GM23338 (cell line): ENCODE measurements at regions not wholly inside any gene's neighbourhood (a gene's known extent, or its start where the extent isn't known, plus 50 kb on each side); places are given as distances from the start of the nearest gene placed in this dataset.

Experiments used
- ATAC-seq: fragments of 200-7000 bp; cut with Tn5 transposase; 3 replicates; pipeline ENCODE4 v1.9.1; 2020
- DNase-seq: peaks from one replicate; pipeline ENCODE4 v3.0.0-alpha.2; 2015; ENCODE audit warnings: low spot score
- H2AFZ ChIP-seq: fragments of 200-600 bp; sonication (generic); 2 replicates; pipeline ENCODE4 v1.8.0; 2016; ENCODE audit warnings: antibody characterized with exemption, mild to moderate bottlenecking, moderate library complexity
- H3F3A ChIP-seq: fragments of 200-600 bp; sonication (generic); replicated peaks from 2 replicates; pipeline ENCODE4 v1.8.0; 2017; ENCODE audit warnings: antibody characterized with exemption, mixed run types, low read depth
- H3K27ac ChIP-seq: fragments of 200-600 bp; sonication (generic); 2 replicates; pipeline ENCODE4 v1.6.1; 2016; ENCODE audit warnings: low read depth
- H3K27me3 ChIP-seq: fragments of 200-600 bp; sonication (generic); 2 replicates; pipeline ENCODE4 v1.8.0; 2016; ENCODE audit warnings: mild to moderate bottlenecking, mixed run types, moderate library complexity; ENCODE audit not compliant: insufficient read depth
- H3K36me3 ChIP-seq: fragments of 200-600 bp; sonication (generic); 2 replicates; pipeline ENCODE4 v1.8.0; 2016; ENCODE audit warnings: mild to moderate bottlenecking; ENCODE audit not compliant: insufficient read depth
- H3K4me1 ChIP-seq: fragments of 200-600 bp; sonication (generic); 2 replicates; pipeline ENCODE4 v1.8.0; 2016; ENCODE audit warnings: mild to moderate bottlenecking, moderate library complexity; ENCODE audit not compliant: insufficient read depth
- H3K4me2 ChIP-seq: fragments of 200-600 bp; sonication (generic); 2 replicates; pipeline ENCODE4 v1.7.1; 2017; ENCODE audit warnings: mixed run types
- H3K4me3 ChIP-seq: fragments of 200-600 bp; sonication (generic); 2 replicates; pipeline ENCODE4 v1.6.1; 2016; ENCODE audit warnings: mixed run types
- H3K79me2 ChIP-seq: fragments of 200-600 bp; sonication (generic); replicated peaks from 2 replicates; pipeline ENCODE4 v1.8.0; 2017; ENCODE audit warnings: mild to moderate bottlenecking; ENCODE audit not compliant: insufficient read depth
- H3K9me2 ChIP-seq: fragments of 200-600 bp; sonication (generic); 2 replicates; pipeline ENCODE4 v1.8.0; 2017; ENCODE audit not compliant: insufficient read depth
- H4K20me1 ChIP-seq: fragments of 200-600 bp; sonication (generic); replicated peaks from 2 replicates; pipeline ENCODE4 v1.8.0; 2017; ENCODE audit warnings: mild to moderate bottlenecking; ENCODE audit not compliant: insufficient read depth
- H3K27ac Mint-ChIP-seq: 2 replicates; pipeline ENCODE4 v1.8.0; 2020; ENCODE audit warnings: inconsistent platforms, mild to moderate bottlenecking, moderate library complexity, mixed read lengths
- H3K27me3 Mint-ChIP-seq: 3 replicates; pipeline ENCODE4 v1.8.0; 2022; ENCODE audit warnings: low read depth, mild to moderate bottlenecking, moderate library complexity, mixed read lengths, inconsistent platforms; ENCODE audit not compliant: insufficient read depth, poor library complexity
- H3K36me3 Mint-ChIP-seq: 3 replicates; pipeline ENCODE4 v1.8.0; 2021; ENCODE audit warnings: low read depth, mild to moderate bottlenecking, inconsistent platforms, moderate library complexity, mixed read lengths
- H3K4me1 Mint-ChIP-seq: 3 replicates; pipeline ENCODE4 v1.8.0; 2020; ENCODE audit warnings: mild to moderate bottlenecking, inconsistent platforms, mixed read lengths
- H3K4me3 Mint-ChIP-seq: 3 replicates; pipeline ENCODE4 v1.8.0; 2021; ENCODE audit warnings: moderate library complexity, mild to moderate bottlenecking, inconsistent platforms, mixed read lengths
- H3K9me3 Mint-ChIP-seq: 3 replicates; pipeline ENCODE4 v1.8.0; 2020; ENCODE audit warnings: moderate library complexity, mild to moderate bottlenecking, inconsistent platforms, mixed read lengths
- CREB1 ChIP-seq: fragments of 250-450 bp; sonication (Bioruptor Pico); IDR thresholded peaks from 2 replicates; pipeline ENCODE4 v1.5.0; 2020; ENCODE audit warnings: low read depth, mild to moderate bottlenecking, moderate library complexity
- EZH2 ChIP-seq: fragments of 200-600 bp; sonication (generic); IDR thresholded peaks from one replicate; pipeline ENCODE4 v1.8.0; 2017; ENCODE audit warnings: antibody characterized with exemption, mild to moderate bottlenecking, low read depth; ENCODE audit not compliant: unreplicated experiment
- EZH2phosphoT487 ChIP-seq: fragments of 200-600 bp; sonication (generic); IDR thresholded peaks from one replicate; pipeline ENCODE4 v1.8.1; 2018; ENCODE audit warnings: antibody characterized with exemption; ENCODE audit not compliant: unreplicated experiment
- JUNB ChIP-seq: IDR thresholded peaks from one replicate; pipeline ENCODE4 v1.6.1; 2016; ENCODE audit warnings: antibody characterized with exemption; ENCODE audit not compliant: unreplicated experiment
- NANOG ChIP-seq: IDR thresholded peaks from 2 replicates; pipeline ENCODE4 v1.6.1; 2016; ENCODE audit warnings: antibody characterized with exemption, borderline replicate concordance
- POLR2AphosphoS5 ChIP-seq: IDR thresholded peaks from 2 replicates; pipeline ENCODE4 v1.6.1; 2016; ENCODE audit warnings: antibody characterized with exemption, low read depth
- STAT1 ChIP-seq: IDR thresholded peaks from one replicate; pipeline ENCODE4 v1.6.1; 2016; ENCODE audit warnings: antibody characterized with exemption; ENCODE audit not compliant: unreplicated experiment
- ZNF114 ChIP-seq: fragments of 250-450 bp; sonication (Bioruptor Pico); IDR thresholded peaks from 2 replicates; pipeline ENCODE4 v1.5.0; 2020; ENCODE audit warnings: mild to moderate bottlenecking, moderate library complexity
- ZNF331 ChIP-seq: fragments of 250-450 bp; sonication (Bioruptor Pico); IDR thresholded peaks from 2 replicates; pipeline ENCODE4 v1.5.0; 2020; ENCODE audit warnings: low read depth, mild to moderate bottlenecking, moderate library complexity
- TF ChIP-seq, protein P1 (sequence below): fragments of 250-450 bp; sonication (Bioruptor Pico); IDR thresholded peaks from 2 replicates; pipeline ENCODE4 v1.5.0; 2020; ENCODE audit warnings: mild to moderate bottlenecking, moderate library complexity
- TF ChIP-seq, protein P2 (sequence below): IDR thresholded peaks from 2 replicates; pipeline ENCODE4 v1.6.1; 2016; ENCODE audit warnings: antibody characterized with exemption
- TF ChIP-seq, protein P3 (sequence below): IDR thresholded peaks from one replicate; pipeline ENCODE4 v1.6.1; 2018; ENCODE audit warnings: antibody characterized with exemption; ENCODE audit not compliant: unreplicated experiment
- TF ChIP-seq, protein P4 (sequence below), 2 experiments: fragments of 200-600 bp in 1 of 2; sonication (generic) in 1 of 2; conservative IDR thresholded peaks; 2 replicates each; pipeline versions ENCODE4 v1.5.1 to v1.6.1; 2016 to 2017; ENCODE audit warnings: antibody characterized with exemption in 2 of 2, low read depth in 2 of 2, mild to moderate bottlenecking in 2 of 2, moderate library complexity in 1 of 2

DNA sequence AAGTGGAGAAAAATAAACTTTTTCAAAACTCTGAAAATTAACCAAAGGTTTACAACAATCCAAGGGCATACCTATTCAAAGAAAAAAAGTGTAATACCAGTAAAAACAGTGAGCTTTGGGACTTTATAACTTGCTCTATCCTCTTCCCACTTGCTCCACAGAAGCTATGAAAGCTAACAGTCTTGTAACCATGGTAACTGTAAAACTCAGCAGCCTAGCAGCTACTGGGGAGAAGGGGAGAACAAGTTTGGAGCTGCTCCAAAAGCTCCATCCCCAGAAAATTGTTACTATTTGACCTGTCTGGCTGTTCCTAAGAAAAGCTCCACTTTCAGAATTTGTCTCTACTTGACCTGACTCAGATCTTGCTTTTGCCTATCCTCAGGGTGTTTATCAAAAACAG lies 191.5 kb downstream of the OTUD1 start:
- no peaks in the 10 kb centered on the region for H3K27me3 ChIP-seq
- no peak overlapping the region for H3K4me2 ChIP-seq
- Mint-ChIP-seq H3K27ac (no peak overlapping the region), H3K4me1 (peaks cover 9% of the 10 kb centered on the region; the same call in 2 of the 3 replicates), H3K9me3 (no peaks in the 10 kb centered on the region), H3K4me3 (no peak overlapping the region), H3K36me3 (peaks cover 4% of the 10 kb centered on the region; the same call in 1 of the 3 replicates), H3K27me3 (peaks cover 2% of the 10 kb centered on the region)
- no peaks in the 10 kb centered on the region for H3K9me2 ChIP-seq
- ATAC-seq, result peak; percentile 48
- no peaks in the 10 kb centered on the region for H3K36me3 ChIP-seq
- no peak overlapping the region for H2AFZ ChIP-seq
- TF ChIP-seq ZNF114 (CRISPR knock-in tag) (no peak), POLR2AphosphoS5 (no peak), STAT1 (no peak), EZH2phosphoT487 (no peak), CREB1 (CRISPR knock-in tag) (no peak), EZH2 (no peak), NANOG (no peak), ZNF331 (CRISPR knock-in tag) (no peak), JUNB (no peak)
- TF ChIP-seq, protein P1, sequence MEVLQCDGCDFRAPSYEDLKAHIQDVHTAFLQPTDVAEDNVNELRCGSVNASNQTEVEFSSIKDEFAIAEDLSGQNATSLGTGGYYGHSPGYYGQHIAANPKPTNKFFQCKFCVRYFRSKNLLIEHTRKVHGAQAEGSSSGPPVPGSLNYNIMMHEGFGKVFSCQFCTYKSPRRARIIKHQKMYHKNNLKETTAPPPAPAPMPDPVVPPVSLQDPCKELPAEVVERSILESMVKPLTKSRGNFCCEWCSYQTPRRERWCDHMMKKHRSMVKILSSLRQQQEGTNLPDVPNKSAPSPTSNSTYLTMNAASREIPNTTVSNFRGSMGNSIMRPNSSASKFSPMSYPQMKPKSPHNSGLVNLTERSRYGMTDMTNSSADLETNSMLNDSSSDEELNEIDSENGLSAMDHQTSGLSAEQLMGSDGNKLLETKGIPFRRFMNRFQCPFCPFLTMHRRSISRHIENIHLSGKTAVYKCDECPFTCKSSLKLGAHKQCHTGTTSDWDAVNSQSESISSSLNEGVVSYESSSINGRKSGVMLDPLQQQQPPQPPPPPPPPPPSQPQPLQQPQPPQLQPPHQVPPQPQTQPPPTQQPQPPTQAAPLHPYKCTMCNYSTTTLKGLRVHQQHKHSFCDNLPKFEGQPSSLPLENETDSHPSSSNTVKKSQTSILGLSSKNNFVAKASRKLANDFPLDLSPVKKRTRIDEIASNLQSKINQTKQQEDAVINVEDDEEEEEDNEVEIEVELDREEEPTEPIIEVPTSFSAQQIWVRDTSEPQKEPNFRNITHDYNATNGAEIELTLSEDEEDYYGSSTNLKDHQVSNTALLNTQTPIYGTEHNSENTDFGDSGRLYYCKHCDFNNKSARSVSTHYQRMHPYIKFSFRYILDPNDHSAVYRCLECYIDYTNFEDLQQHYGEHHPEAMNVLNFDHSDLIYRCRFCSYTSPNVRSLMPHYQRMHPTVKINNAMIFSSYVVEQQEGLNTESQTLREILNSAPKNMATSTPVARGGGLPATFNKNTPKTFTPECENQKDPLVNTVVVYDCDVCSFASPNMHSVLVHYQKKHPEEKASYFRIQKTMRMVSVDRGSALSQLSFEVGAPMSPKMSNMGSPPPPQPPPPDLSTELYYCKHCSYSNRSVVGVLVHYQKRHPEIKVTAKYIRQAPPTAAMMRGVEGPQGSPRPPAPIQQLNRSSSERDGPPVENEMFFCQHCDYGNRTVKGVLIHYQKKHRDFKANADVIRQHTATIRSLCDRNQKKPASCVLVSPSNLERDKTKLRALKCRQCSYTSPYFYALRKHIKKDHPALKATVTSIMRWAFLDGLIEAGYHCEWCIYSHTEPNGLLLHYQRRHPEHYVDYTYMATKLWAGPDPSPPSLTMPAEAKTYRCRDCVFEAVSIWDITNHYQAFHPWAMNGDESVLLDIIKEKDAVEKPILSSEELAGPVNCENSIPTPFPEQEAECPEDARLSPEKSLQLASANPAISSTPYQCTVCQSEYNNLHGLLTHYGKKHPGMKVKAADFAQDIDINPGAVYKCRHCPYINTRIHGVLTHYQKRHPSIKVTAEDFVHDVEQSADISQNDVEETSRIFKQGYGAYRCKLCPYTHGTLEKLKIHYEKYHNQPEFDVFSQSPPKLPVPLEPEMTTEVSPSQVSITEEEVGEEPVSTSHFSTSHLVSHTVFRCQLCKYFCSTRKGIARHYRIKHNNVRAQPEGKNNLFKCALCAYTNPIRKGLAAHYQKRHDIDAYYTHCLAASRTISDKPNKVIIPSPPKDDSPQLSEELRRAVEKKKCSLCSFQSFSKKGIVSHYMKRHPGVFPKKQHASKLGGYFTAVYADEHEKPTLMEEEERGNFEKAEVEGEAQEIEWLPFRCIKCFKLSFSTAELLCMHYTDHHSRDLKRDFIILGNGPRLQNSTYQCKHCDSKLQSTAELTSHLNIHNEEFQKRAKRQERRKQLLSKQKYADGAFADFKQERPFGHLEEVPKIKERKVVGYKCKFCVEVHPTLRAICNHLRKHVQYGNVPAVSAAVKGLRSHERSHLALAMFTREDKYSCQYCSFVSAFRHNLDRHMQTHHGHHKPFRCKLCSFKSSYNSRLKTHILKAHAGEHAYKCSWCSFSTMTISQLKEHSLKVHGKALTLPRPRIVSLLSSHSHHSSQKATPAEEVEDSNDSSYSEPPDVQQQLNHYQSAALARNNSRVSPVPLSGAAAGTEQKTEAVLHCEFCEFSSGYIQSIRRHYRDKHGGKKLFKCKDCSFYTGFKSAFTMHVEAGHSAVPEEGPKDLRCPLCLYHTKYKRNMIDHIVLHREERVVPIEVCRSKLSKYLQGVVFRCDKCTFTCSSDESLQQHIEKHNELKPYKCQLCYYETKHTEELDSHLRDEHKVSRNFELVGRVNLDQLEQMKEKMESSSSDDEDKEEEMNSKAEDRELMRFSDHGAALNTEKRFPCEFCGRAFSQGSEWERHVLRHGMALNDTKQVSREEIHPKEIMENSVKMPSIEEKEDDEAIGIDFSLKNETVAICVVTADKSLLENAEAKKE (CRISPR knock-in tag), result no peak
- TF ChIP-seq, protein P2, sequence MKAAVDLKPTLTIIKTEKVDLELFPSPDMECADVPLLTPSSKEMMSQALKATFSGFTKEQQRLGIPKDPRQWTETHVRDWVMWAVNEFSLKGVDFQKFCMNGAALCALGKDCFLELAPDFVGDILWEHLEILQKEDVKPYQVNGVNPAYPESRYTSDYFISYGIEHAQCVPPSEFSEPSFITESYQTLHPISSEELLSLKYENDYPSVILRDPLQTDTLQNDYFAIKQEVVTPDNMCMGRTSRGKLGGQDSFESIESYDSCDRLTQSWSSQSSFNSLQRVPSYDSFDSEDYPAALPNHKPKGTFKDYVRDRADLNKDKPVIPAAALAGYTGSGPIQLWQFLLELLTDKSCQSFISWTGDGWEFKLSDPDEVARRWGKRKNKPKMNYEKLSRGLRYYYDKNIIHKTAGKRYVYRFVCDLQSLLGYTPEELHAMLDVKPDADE, result no peak
- TF ChIP-seq, protein P3, sequence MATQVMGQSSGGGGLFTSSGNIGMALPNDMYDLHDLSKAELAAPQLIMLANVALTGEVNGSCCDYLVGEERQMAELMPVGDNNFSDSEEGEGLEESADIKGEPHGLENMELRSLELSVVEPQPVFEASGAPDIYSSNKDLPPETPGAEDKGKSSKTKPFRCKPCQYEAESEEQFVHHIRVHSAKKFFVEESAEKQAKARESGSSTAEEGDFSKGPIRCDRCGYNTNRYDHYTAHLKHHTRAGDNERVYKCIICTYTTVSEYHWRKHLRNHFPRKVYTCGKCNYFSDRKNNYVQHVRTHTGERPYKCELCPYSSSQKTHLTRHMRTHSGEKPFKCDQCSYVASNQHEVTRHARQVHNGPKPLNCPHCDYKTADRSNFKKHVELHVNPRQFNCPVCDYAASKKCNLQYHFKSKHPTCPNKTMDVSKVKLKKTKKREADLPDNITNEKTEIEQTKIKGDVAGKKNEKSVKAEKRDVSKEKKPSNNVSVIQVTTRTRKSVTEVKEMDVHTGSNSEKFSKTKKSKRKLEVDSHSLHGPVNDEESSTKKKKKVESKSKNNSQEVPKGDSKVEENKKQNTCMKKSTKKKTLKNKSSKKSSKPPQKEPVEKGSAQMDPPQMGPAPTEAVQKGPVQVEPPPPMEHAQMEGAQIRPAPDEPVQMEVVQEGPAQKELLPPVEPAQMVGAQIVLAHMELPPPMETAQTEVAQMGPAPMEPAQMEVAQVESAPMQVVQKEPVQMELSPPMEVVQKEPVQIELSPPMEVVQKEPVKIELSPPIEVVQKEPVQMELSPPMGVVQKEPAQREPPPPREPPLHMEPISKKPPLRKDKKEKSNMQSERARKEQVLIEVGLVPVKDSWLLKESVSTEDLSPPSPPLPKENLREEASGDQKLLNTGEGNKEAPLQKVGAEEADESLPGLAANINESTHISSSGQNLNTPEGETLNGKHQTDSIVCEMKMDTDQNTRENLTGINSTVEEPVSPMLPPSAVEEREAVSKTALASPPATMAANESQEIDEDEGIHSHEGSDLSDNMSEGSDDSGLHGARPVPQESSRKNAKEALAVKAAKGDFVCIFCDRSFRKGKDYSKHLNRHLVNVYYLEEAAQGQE, result no peak
- TF ChIP-seq, protein P4, sequence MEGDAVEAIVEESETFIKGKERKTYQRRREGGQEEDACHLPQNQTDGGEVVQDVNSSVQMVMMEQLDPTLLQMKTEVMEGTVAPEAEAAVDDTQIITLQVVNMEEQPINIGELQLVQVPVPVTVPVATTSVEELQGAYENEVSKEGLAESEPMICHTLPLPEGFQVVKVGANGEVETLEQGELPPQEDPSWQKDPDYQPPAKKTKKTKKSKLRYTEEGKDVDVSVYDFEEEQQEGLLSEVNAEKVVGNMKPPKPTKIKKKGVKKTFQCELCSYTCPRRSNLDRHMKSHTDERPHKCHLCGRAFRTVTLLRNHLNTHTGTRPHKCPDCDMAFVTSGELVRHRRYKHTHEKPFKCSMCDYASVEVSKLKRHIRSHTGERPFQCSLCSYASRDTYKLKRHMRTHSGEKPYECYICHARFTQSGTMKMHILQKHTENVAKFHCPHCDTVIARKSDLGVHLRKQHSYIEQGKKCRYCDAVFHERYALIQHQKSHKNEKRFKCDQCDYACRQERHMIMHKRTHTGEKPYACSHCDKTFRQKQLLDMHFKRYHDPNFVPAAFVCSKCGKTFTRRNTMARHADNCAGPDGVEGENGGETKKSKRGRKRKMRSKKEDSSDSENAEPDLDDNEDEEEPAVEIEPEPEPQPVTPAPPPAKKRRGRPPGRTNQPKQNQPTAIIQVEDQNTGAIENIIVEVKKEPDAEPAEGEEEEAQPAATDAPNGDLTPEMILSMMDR (conservative IDR thresholded peaks at IDR 0.05; ENCODE audit: low read depth in 2 of 2), result no peak
- no peaks in the 10 kb centered on the region for H3K79me2 ChIP-seq
- DNase-seq, result peak; percentile 27
- no peaks in the 10 kb centered on the region for H3K4me1 ChIP-seq
- no peak overlapping the region for H3K27ac ChIP-seq
- H3K4me3 ChIP-seq, result no peak overlapping the region
- no peaks in the 10 kb centered on the region for H4K20me1 ChIP-seq
- no peaks in the 10 kb centered on the region for H3F3A ChIP-seq
